Type B pancreatic cell (in vitro differentiated cells): ENCODE measurements at regions not wholly inside any gene's neighbourhood (a gene's known extent, or its start where the extent isn't known, plus 50 kb on each side); places are given as distances from the start of the nearest gene placed in this dataset.

Experiments
- DNase-seq: peaks from one replicate; pipeline ENCODE4 v3.0.0; 2021; ENCODE audit warnings: mixed read lengths; ENCODE audit not compliant: unreplicated experiment; ENCODE audit errors: extremely low spot score
- H3K27ac Mint-ChIP-seq: 2 replicates; pipeline ENCODE4 v1.8.0; 2021; ENCODE audit warnings: mild to moderate bottlenecking, mixed read lengths
- H3K27me3 Mint-ChIP-seq: 2 replicates; pipeline ENCODE4 v1.8.0; 2021; ENCODE audit warnings: mixed read lengths
- H3K36me3 Mint-ChIP-seq: 2 replicates; pipeline ENCODE4 v1.8.0; 2021; ENCODE audit warnings: mixed read lengths
- H3K4me1 Mint-ChIP-seq: one replicate; pipeline ENCODE4 v1.8.0; 2021; ENCODE audit warnings: mixed read lengths; ENCODE audit not compliant: unreplicated experiment
- H3K4me3 Mint-ChIP-seq: 2 replicates; pipeline ENCODE4 v1.8.0; 2021; ENCODE audit warnings: mild to moderate bottlenecking, mixed read lengths
- H3K9me3 Mint-ChIP-seq: 2 replicates; pipeline ENCODE4 v1.8.0; 2021; ENCODE audit warnings: mixed read lengths
- TF ChIP-seq, protein P1 (sequence below): fragments of 200-600 bp; sonication (generic); conservative IDR thresholded peaks from 2 replicates; pipeline ENCODE4 v1.5.0; 2021; ENCODE audit warnings: antibody characterized with exemption, mild to moderate bottlenecking

DNA sequence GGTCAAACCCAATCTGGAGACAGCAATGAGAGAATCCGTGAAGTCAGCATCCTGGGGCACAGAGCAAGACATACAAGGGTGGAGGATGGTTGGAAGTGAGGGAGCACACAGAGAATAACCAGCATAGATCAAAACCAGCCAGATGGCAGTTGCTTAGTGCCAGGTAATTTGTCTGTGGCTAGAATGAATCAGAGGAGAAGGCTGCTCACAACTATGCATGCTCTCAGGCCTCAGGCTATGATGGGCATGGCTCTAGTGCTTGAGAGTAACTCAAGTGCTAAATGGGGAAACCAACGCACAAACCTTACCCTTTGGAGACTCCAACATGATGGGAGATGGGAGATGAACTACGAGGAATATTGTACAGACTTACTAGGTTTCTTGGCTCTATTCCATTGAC lies 160.8 kb downstream of the DMRT2 start:
- Mint-ChIP-seq H3K27ac (no peak overlapping the region), H3K9me3 (no peaks in the 10 kb centered on the region), H3K4me3 (no peak overlapping the region), H3K27me3 (peaks cover 5% of the 10 kb centered on the region), H3K4me1 (no peaks in the 10 kb centered on the region), H3K36me3 (no peaks in the 10 kb centered on the region)
- TF ChIP-seq, protein P1, sequence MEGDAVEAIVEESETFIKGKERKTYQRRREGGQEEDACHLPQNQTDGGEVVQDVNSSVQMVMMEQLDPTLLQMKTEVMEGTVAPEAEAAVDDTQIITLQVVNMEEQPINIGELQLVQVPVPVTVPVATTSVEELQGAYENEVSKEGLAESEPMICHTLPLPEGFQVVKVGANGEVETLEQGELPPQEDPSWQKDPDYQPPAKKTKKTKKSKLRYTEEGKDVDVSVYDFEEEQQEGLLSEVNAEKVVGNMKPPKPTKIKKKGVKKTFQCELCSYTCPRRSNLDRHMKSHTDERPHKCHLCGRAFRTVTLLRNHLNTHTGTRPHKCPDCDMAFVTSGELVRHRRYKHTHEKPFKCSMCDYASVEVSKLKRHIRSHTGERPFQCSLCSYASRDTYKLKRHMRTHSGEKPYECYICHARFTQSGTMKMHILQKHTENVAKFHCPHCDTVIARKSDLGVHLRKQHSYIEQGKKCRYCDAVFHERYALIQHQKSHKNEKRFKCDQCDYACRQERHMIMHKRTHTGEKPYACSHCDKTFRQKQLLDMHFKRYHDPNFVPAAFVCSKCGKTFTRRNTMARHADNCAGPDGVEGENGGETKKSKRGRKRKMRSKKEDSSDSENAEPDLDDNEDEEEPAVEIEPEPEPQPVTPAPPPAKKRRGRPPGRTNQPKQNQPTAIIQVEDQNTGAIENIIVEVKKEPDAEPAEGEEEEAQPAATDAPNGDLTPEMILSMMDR, result no peak
- DNase-seq, result no peak

DNA sequence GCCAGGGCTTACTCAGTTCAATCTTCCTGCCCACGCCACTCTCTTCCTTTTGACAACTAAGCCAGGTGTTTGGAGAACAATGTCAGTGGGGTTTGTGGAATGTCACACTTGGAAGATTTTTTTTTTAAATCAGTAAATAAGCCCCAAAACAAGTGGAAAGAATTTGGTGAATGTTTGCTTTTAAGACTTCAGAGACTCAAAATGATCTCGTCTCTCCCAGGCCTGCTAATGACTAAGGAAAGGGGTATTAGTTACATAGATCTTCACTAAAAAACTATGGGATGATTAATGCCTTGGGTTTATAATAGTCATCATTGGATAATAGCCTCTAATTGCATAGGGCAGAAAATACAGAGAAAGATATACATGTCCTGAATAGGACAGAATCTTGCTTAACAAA lies 166.4 kb downstream of the DMRT2 start:
- H3K27ac Mint-ChIP-seq, result no peak overlapping the region
- TF ChIP-seq, protein P1, result no peak
- H3K4me1 Mint-ChIP-seq, result peaks cover 9% of the 10 kb centered on the region
- no peaks in the 10 kb centered on the region for H3K36me3 Mint-ChIP-seq
- no peaks in the 10 kb centered on the region for H3K9me3 Mint-ChIP-seq
- no peaks in the 10 kb centered on the region for H3K27me3 Mint-ChIP-seq
- no peak for DNase-seq
- no peak overlapping the region for H3K4me3 Mint-ChIP-seq

DNA sequence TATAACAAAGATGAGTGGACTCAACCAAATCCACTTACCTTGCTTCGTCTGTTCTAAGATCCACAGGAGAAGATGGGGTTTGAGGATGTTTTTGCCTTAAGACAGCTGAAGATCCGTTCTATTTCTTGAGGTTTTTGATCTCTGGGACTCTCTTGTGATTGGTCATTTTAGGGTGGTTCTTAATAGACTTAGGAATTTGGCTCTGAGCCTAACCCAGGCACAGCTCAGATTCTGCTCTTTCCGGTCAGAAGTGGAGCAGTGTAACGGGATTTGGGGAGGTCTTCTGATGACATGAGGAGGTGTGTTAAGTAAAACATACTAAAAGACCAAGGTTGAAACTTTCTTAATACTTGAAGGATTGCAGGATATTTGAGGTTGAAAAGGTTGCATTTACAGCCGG lies 166.9 kb downstream of the DMRT2 start:
- Mint-ChIP-seq H3K9me3 (no peaks in the 10 kb centered on the region), H3K36me3 (no peaks in the 10 kb centered on the region), H3K4me3 (no peak overlapping the region), H3K4me1 (peaks cover 9% of the 10 kb centered on the region), H3K27ac (no peak overlapping the region), H3K27me3 (no peaks in the 10 kb centered on the region)
- no peak for DNase-seq
- TF ChIP-seq, protein P1, result no peak

DNA sequence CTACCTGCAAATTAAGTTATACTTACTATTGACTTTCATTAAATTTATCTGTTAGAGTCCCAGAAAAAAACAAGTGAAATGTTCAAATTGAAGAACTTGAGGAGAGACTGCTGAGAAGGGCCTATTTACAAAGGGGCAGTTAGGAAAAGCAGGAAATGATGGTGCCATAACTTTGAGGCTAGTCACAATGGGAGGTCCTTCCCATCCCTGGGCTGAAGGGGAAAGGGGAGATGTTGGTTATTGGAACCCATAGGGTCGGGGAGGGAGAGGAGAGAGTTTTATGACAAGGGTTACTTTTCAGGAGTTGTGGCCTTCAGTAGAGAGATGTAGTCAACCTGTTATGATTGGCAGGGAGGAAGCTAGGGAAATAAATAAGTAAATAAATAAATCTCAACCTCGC lies 169.1 kb downstream of the DMRT2 start:
- H3K4me3 Mint-ChIP-seq, result no peak overlapping the region
- H3K27me3 Mint-ChIP-seq, result no peaks in the 10 kb centered on the region
- H3K9me3 Mint-ChIP-seq, result no peaks in the 10 kb centered on the region
- H3K36me3 Mint-ChIP-seq, result no peaks in the 10 kb centered on the region
- no peak for DNase-seq
- no peak overlapping the region for H3K27ac Mint-ChIP-seq
- TF ChIP-seq, protein P1, result no peak
- H3K4me1 Mint-ChIP-seq, result peaks cover 13% of the 10 kb centered on the region

DNA sequence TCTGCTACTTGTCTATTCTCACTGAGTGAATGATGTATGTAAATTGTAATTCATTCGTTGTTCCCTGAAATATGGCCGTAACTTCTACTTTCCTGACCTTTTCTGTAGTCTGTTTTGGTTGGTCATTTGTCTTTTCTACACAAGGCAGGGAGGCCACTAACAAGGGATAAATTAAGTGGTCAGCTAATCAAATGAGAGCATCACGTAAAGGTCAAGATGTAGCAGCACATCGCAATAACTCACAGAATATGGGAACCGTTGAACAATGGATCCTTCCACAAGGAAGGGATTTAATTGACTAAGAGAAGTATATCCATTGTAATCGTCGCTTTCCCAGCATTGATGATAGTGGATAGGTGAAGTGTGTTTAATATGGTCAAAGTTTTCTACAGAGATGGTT lies 171.1 kb downstream of the DMRT2 start:
- TF ChIP-seq, protein P1, result no peak

DNA sequence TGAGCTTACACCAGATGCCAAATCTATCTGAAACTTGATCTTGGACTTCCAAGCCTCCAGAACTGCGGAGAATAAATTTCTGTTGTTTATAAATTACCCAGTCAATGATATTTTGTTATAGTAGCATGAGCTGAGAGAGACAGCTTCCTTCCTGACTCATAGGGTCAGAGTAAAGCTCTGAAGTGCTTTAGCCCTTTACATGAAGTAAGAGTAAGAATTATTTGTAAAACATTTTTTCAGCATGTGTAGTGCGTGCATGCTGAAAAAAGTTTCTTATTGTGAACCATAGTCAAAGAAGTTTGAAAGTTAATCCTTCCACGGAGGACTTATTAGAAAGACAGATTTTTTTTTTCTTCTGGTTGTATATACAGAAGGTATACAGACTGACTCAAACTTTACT lies 172.4 kb downstream of the DMRT2 start:
- Mint-ChIP-seq H3K4me3 (no peak overlapping the region), H3K36me3 (no peaks in the 10 kb centered on the region), H3K9me3 (no peaks in the 10 kb centered on the region), H3K27ac (no peak overlapping the region), H3K27me3 (no peaks in the 10 kb centered on the region), H3K4me1 (peaks cover 4% of the 10 kb centered on the region)
- TF ChIP-seq, protein P1, result no peak
- no peak for DNase-seq

More for the DNA sequence above, 171.1 kb downstream of the DMRT2 start:
- Mint-ChIP-seq H3K4me3 (no peak overlapping the region), H3K4me1 (peaks cover 13% of the 10 kb centered on the region), H3K27ac (no peak overlapping the region), H3K9me3 (no peaks in the 10 kb centered on the region), H3K27me3 (no peaks in the 10 kb centered on the region), H3K36me3 (no peaks in the 10 kb centered on the region)
- no peak for DNase-seq
